ENCODE measurements at regions not wholly inside any gene's neighbourhood (a gene's known extent, or its start where the extent isn't known, plus 50 kb on each side); places are given as distances from the start of the nearest gene placed in this dataset.

GRCh38 chr2:186950694-186951093, 101.7 kb upstream of the ZSWIM2 start:
- DNase-seq (ENCODE audit: extremely low read depth in 1 of 4, low spot score in 3 of 4) (no peak), ATAC-seq (peak; percentile 22; the same call in 2 of the 3 replicates), FAIRE-seq (no peak)
- H3K9me3 ChIP-seq (replicated peaks; ENCODE audit: control insufficient read depth, insufficient read depth, low read depth, low read length), result no peaks in the 10 kb centered on the region
- no peak overlapping the region for H3K4me3 ChIP-seq
- intact Hi-C loops (cut with micrococcal nuclease), result no loop called here
- H3K36me3 ChIP-seq (ENCODE audit: control insufficient read depth, insufficient read depth, low read length), result no peaks in the 10 kb centered on the region
- no TSS peak for BruUV-seq (replicated peaks)
- CTCF ChIA-PET (ENCODE audit: low intra/inter-chr PET ratio), result no interaction called here
- no peaks in the 10 kb centered on the region for H3K9me1 ChIP-seq (ENCODE audit: control insufficient read depth, insufficient read depth, low read length)
- no peak overlapping the region for H3K9ac ChIP-seq (ENCODE audit: insufficient read depth in 1 of 2, low read depth in 2 of 2, low read length in 2 of 2)
- peaks cover 0 to 5% of the 10 kb centered on the region in 2 experiments; a peak in 1 of 5 replicates for H3K4me1 ChIP-seq (replicated peaks in 1 of 2; ENCODE audit: control insufficient read depth in 2 of 2, insufficient read depth in 2 of 2, low read length in 2 of 2)
- 20% methylated on average over 3 of the region's 3 CpGs for whole genome bisulfite sequencing (ENCODE audit: insufficient coverage, low coverage, missing lambda C conversion rate)
- POLR2A ChIA-PET, result interaction anchor here (0.6 to 1.6 kb wide), 2 partner anchors 12 to 69 kb away, joined by 4 to 6 read pairs; no protein-coding TSS in a partner anchor
- H3K27ac ChIP-seq (ENCODE audit: extremely low read depth, low read depth, low read length), result no peak overlapping the region
- H3K79me2 ChIP-seq (ENCODE audit: control insufficient read depth, insufficient read depth, low read length), result no peaks in the 10 kb centered on the region
- in situ Hi-C loops (cut with MboI), result no loop called here
- H3K27me3 ChIP-seq (ENCODE audit: control insufficient read depth in 2 of 2, insufficient read depth in 2 of 2, low read length in 2 of 2), result no peaks in the 10 kb centered on the region
- TF ChIP-seq ZNF589 (CRISPR knock-in tag; IDR thresholded peaks at IDR 0.05; ENCODE audit: low read depth) (no peak), MAX (CRISPR knock-in tag; IDR thresholded peaks at IDR 0.05) (no peak), TRIM24 (IDR thresholded peaks at IDR 0.05) (no peak), FOSL1 (tag; conservative IDR thresholded peaks at IDR 0.05) (peak; percentile 23; the same call in 1 of the 2 replicates), ZNF408 (CRISPR knock-in tag; IDR thresholded peaks at IDR 0.05; ENCODE audit: low read depth) (no peak), TEAD1 (CRISPR knock-in tag; IDR thresholded peaks at IDR 0.05) (no peak), GABPA (tag; conservative IDR thresholded peaks at IDR 0.05; ENCODE audit: low read depth) (no peak), HMGXB4 (CRISPR knock-in tag; IDR thresholded peaks at IDR 0.05) (no peak)
- H3K4me2 ChIP-seq (ENCODE audit: insufficient read depth, low read length), result no peak overlapping the region
- H2AFZ ChIP-seq (ENCODE audit: low read depth, low read length), result no peak overlapping the region
- H4K20me1 ChIP-seq (replicated peaks; ENCODE audit: control insufficient read depth, insufficient read depth, low read length), result no peaks in the 10 kb centered on the region

Data from K562 (cell line).